GM18870 (cell line): ENCODE measurements at regions not wholly inside any gene's neighbourhood (a gene's known extent, or its start where the extent isn't known, plus 50 kb on each side); places are given as distances from the start of the nearest gene placed in this dataset.
A peak's percentile ranks its signal among the peaks of the same experiment; 100 is the strongest.

Source experiments
- ATAC-seq: cut with Tn5 transposase; IDR thresholded peaks from one replicate; pipeline ENCODE4 v1.9.1; 2021; ENCODE audit warnings: moderate library complexity; ENCODE audit not compliant: unreplicated experiment

DNA sequence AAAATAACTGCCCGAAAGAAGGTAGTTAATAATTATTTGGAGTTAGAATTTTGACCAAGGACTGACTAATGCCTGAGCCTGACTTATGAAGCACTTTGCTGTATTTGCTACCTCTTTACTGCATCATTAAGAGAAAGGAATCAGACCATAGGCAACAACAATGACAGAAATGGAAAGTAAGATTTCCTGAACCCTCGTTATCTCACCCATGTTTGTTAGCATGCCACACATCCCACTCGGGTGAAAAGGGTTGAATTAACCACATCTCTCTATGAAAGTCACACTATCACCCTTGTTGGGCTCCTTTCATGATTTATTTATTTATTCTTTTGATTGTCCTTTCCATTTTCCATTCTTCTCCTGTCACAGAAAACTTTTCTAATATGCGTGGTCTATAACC, 59.6 kb downstream of the OLIG3 start:
- ATAC-seq, result no peak

- ATAC-seq, result no peak
Measured at GRCh38 chr6:137432054-137432611, 62.1 kb downstream of the OLIG3 start.

DNA sequence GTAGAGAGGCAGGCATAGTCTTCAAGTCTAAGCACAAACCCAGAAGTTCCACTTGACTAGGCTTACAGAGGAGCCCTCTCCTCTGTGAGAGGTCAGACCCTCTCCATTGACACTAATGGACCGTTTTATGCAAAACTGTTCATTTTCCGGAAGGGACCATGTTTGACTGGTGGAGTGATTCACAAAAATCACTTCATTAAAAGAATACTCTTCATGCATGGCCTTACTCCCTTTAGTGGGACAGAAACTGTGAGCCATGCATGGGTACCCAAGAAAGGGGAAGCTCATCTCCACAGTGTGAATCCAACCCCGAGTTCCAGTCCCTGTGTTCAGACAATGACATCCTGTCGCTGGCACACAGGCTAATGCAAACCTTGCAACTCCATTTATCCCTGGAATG, 63.2 kb downstream of the OLIG3 start:
- no peak for ATAC-seq

DNA sequence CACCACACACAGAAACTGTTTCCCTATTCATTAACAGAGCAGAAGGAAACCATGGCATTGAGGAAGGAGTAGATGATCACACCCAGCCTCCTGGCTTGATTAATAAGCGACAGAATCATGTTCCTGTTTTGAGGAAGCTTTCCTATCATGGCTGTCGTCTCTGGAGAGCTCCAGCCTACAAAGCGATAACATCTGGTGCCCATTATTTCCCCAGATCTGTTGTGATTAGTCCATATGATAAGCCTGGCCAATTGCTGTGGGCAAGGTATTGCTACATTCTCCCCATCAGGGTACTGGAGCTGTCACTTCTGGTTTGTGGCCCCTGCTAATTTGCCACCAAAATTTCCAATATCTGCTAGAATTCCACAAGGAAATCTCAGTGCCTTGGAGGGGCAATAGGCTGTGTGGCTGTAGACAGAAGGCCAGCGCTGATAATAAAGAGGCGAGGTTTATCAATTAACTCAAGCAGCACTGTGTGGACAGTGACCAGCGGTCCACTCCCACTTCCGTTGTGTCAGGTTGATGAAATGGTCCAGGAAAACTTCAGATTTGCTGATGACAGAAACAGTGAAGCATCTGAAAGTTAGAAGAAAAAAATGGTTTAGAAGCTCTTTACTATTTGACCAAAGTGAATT, 66.4 kb downstream of the OLIG3 start:
- ATAC-seq, result no peak

DNA sequence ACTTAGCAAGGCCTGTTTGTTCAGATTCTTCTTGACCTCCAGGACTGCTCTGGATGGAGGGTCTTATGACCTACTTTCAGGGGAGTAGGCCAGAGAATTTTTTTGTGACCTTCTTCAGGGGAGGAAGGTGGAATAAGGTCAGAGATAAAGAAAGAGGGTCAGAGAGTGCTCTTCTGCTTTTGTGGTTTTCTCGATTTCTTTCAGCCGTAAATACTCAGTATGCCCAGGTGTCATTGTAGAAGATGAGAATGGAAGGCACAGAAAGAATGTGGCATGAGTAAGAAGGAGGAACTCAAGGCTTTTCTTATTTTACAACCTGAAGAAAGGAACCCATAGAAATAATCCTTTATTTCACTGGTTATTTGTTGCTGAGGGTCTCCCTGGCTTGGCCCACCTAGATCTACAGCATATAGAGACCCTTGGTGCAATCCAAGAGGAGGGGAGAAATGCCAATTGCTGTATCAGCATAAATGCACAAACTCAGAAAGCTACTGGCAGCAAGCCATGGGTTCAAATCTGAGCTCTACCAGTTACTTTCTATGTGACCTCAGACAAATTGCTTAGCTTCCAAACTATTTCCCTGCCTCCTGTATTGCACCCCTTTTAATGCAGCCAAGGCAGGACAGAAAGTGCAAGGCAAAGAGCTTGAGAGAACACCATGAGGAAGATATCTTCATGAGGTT, 68.0 kb downstream of the OLIG3 start:
- no peak for ATAC-seq

- no peak for ATAC-seq
Measured at GRCh38 chr6:137424251-137424650, 69.9 kb downstream of the OLIG3 start.

- no peak for ATAC-seq
Measured at GRCh38 chr6:137423451-137424168, 70.6 kb downstream of the OLIG3 start.

- no peak for ATAC-seq
Measured at GRCh38 chr6:137417396-137417795, 76.8 kb downstream of the OLIG3 start.

DNA sequence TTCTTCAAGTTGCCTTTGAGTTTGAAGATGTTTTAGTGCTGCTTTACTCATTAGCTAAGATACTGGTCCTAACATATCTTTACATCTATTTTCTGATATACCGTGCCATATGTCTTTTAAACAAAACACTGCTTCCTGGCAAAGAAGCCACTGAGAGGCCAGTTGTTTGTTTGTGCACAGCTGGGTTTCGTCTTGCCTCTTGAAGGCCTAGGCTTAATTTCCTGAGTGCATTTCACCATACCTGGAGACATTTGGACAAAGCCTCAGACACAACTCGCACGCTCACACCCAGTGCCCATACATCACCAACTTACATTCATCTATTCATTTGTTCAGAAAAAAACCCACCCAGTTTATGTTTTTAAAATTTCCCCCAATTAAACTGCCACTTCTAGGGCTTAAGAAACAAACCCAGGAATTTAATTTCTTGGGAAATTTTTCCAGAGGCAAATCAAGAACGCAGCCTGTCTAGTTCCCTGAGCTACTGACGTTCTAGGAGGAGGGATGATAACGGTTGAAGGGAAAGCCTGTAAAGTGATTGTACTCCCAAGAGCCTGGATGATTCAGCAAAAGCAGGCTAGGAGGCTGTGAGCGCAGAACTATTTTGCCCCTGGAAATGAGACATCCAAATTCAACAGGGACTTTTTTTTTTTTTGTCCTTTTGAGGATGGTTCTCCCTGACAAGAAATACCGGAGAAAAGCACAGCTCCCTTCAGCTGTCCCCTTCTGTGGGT, 77.7 kb downstream of the OLIG3 start:
- ATAC-seq, result no peak

GRCh38 chr6:137415834-137416190, 78.4 kb downstream of the OLIG3 start:
- no peak for ATAC-seq

DNA sequence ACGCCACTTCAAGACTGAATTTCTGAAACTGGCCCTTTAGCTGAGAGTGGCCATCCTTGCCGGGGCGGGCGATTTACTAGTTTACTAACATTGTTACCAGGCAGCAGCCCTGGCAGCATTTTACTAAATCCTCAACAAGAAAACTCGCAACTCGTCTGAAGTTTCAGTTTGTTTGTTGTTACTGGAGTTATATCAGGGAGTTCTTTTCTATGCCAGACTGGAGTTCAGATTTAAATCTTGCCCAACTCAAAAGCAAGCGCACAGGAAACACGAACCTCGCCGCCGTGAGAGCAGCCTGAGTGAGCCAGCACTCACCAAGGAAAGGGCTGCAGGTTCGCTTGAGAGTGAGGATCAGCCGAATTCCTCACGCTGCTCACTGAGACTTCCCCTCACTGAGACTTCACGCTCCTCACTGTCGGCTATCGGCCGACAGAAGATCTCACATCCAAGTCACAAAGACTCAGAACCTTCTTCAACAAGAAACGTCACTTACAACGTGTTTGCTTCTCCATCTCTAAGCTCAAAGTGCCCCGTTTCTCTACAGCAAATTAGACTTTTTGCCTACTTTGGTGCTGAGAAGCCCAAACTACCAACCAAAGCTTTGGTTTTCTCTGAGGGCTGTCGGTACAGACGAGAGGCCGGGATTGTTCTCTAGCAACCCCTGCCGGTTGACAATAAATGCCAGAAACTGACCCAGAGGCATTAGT, 78.9 kb downstream of the OLIG3 start:
- peak; percentile 69 for ATAC-seq

DNA sequence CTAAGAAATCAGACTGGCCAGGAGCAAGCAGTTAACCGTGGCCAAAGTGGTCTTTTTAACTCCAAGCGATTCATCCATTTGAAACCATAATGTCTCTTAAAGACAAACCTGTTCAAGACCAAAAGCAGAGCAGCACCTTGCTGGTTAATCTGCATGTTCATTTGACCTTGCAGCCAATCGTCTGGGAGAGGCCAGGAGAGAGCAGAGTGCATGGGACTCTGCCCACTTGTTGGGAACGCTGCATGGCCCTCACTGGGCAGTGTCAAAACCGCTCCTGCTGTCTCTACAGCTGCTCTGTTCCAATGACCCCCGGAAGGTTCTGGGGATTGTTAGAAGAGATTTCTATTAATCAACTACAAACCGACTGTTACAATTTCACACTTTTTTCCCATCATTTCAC, 79.6 kb downstream of the OLIG3 start:
- no peak for ATAC-seq

GRCh38 chr6:137413482-137413881, 80.7 kb downstream of the OLIG3 start:
- ATAC-seq, result no peak

GRCh38 chr6:137412562-137412961, 81.6 kb downstream of the OLIG3 start:
- ATAC-seq, result no peak

DNA sequence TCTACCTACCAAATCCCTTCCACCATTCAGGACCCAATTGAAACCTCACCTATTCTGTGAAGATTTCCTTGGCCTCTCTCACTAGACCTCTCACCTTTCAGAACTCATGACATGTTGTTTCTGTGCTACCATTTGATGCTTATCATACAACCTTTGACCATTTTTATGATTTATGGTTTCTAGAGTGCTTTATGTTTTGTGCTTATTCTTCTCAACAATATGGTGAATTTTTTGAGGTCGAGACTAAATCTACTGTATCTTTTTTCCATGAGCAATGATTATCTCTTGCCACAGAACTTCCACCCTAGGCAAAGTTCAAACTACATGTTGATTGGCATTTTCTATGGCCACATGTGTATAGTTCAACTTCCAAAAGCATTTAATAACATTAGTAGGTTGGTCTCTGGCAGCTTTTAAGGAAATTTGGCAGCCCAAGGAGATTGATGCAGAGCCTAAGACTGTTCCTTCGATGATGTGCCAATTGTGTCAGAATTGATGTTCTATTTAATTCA, 84.9 kb downstream of the OLIG3 start:
- no peak for ATAC-seq

DNA sequence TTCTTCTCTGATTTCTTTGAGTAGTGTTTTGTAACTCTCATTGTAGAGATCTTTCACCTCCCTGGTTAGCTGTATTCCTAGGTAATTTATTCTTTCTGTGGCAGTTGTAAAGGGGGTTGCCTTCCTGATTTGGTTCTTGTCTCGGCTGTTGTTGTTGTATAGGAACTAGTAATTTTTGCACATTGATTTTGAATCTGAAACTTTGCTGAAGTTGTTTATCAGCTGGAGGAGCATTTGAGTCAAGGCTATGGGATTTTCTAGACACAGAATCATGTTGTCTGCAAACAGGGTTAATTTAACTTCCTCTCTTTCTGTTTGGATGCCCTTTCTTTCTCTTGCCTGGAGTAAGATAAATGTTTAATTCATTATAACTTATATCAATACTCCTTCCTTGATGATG, 86.4 kb downstream of the OLIG3 start:
- no peak for ATAC-seq

DNA sequence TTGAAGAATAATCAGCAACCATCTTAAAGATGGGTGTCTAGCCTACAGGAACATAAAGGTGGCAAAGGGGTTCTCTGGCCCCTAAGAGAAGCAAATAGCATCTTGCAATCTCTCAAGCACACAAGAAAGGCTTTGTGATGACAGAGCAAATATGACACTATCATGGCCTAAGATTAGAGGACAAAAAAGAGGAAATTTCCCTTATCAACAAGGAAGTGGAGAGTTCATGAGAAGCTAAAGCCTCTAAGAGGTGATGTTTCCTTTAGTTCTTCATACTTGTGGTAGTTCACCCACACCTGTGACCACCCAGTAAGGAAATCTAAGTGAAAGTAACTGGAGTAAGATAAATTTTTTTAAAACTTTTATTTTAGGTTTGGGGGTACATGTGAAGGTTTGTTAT, 88.4 kb downstream of the OLIG3 start:
- no peak for ATAC-seq

GRCh38 chr6:137403855-137404254, 90.3 kb downstream of the OLIG3 start:
- no peak for ATAC-seq

- ATAC-seq, result no peak
Measured at GRCh38 chr6:137403443-137403842, 90.8 kb downstream of the OLIG3 start.

- no peak for ATAC-seq
Measured at GRCh38 chr6:137402143-137402680, 92.0 kb downstream of the OLIG3 start.
